ENCODE measurements at regions not wholly inside any gene's neighbourhood (a gene's known extent, or its start where the extent isn't known, plus 50 kb on each side); places are given as distances from the start of the nearest gene placed in this dataset.

GRCh38 chr7:63114371-63114985 lies 884.2 kb upstream of the ZNF722 start:
- TF ChIP-seq EZH2 (IDR thresholded peaks at IDR 0.05; ENCODE audit: low read depth, unreplicated experiment) (no peak), CREB1 (CRISPR knock-in tag; IDR thresholded peaks at IDR 0.05; ENCODE audit: low read depth) (no peak), REST (IDR thresholded peaks at IDR 0.05; ENCODE audit: unreplicated experiment) (no peak), STAT1 (IDR thresholded peaks at IDR 0.05; ENCODE audit: unreplicated experiment) (no peak), POLR2AphosphoS5 (IDR thresholded peaks at IDR 0.05; ENCODE audit: low read depth) (no peak), EZH2phosphoT487 (IDR thresholded peaks at IDR 0.05; ENCODE audit: unreplicated experiment) (no peak), JUNB (IDR thresholded peaks at IDR 0.05; ENCODE audit: unreplicated experiment) (no peak), NANOG (IDR thresholded peaks at IDR 0.05; ENCODE audit: borderline replicate concordance) (no peak), ETS1 (IDR thresholded peaks at IDR 0.05) (no peak)
- TF ChIP-seq, protein P1, sequence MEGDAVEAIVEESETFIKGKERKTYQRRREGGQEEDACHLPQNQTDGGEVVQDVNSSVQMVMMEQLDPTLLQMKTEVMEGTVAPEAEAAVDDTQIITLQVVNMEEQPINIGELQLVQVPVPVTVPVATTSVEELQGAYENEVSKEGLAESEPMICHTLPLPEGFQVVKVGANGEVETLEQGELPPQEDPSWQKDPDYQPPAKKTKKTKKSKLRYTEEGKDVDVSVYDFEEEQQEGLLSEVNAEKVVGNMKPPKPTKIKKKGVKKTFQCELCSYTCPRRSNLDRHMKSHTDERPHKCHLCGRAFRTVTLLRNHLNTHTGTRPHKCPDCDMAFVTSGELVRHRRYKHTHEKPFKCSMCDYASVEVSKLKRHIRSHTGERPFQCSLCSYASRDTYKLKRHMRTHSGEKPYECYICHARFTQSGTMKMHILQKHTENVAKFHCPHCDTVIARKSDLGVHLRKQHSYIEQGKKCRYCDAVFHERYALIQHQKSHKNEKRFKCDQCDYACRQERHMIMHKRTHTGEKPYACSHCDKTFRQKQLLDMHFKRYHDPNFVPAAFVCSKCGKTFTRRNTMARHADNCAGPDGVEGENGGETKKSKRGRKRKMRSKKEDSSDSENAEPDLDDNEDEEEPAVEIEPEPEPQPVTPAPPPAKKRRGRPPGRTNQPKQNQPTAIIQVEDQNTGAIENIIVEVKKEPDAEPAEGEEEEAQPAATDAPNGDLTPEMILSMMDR (conservative IDR thresholded peaks at IDR 0.05; ENCODE audit: low read depth in 2 of 2) = no peak
- TF ChIP-seq, protein P2, sequence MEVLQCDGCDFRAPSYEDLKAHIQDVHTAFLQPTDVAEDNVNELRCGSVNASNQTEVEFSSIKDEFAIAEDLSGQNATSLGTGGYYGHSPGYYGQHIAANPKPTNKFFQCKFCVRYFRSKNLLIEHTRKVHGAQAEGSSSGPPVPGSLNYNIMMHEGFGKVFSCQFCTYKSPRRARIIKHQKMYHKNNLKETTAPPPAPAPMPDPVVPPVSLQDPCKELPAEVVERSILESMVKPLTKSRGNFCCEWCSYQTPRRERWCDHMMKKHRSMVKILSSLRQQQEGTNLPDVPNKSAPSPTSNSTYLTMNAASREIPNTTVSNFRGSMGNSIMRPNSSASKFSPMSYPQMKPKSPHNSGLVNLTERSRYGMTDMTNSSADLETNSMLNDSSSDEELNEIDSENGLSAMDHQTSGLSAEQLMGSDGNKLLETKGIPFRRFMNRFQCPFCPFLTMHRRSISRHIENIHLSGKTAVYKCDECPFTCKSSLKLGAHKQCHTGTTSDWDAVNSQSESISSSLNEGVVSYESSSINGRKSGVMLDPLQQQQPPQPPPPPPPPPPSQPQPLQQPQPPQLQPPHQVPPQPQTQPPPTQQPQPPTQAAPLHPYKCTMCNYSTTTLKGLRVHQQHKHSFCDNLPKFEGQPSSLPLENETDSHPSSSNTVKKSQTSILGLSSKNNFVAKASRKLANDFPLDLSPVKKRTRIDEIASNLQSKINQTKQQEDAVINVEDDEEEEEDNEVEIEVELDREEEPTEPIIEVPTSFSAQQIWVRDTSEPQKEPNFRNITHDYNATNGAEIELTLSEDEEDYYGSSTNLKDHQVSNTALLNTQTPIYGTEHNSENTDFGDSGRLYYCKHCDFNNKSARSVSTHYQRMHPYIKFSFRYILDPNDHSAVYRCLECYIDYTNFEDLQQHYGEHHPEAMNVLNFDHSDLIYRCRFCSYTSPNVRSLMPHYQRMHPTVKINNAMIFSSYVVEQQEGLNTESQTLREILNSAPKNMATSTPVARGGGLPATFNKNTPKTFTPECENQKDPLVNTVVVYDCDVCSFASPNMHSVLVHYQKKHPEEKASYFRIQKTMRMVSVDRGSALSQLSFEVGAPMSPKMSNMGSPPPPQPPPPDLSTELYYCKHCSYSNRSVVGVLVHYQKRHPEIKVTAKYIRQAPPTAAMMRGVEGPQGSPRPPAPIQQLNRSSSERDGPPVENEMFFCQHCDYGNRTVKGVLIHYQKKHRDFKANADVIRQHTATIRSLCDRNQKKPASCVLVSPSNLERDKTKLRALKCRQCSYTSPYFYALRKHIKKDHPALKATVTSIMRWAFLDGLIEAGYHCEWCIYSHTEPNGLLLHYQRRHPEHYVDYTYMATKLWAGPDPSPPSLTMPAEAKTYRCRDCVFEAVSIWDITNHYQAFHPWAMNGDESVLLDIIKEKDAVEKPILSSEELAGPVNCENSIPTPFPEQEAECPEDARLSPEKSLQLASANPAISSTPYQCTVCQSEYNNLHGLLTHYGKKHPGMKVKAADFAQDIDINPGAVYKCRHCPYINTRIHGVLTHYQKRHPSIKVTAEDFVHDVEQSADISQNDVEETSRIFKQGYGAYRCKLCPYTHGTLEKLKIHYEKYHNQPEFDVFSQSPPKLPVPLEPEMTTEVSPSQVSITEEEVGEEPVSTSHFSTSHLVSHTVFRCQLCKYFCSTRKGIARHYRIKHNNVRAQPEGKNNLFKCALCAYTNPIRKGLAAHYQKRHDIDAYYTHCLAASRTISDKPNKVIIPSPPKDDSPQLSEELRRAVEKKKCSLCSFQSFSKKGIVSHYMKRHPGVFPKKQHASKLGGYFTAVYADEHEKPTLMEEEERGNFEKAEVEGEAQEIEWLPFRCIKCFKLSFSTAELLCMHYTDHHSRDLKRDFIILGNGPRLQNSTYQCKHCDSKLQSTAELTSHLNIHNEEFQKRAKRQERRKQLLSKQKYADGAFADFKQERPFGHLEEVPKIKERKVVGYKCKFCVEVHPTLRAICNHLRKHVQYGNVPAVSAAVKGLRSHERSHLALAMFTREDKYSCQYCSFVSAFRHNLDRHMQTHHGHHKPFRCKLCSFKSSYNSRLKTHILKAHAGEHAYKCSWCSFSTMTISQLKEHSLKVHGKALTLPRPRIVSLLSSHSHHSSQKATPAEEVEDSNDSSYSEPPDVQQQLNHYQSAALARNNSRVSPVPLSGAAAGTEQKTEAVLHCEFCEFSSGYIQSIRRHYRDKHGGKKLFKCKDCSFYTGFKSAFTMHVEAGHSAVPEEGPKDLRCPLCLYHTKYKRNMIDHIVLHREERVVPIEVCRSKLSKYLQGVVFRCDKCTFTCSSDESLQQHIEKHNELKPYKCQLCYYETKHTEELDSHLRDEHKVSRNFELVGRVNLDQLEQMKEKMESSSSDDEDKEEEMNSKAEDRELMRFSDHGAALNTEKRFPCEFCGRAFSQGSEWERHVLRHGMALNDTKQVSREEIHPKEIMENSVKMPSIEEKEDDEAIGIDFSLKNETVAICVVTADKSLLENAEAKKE (CRISPR knock-in tag; IDR thresholded peaks at IDR 0.05) = no peak
